ENCODE measurements at regions not wholly inside any gene's neighbourhood (a gene's known extent, or its start where the extent isn't known, plus 50 kb on each side); places are given as distances from the start of the nearest gene placed in this dataset.

DNA sequence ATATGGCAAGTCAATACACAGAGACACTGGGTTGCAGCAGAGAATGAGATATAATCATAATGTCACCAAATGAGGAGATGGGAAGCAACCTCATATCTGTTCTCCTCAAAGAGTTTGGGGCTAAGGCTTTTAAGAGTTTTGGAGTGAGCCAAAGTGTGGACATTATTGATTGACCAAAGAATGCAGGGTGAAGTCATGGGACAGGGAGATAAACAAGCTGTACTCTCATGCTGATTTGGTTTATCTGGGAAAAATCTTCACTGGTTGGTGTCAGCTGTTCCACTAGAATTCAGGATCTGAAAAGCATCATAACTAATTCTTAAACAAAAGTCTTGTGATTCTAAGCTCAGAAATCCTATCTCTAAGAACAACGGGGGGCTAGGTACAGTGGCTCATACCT lies 585.9 kb upstream of the NRP1 start:
- no peaks in the 10 kb centered on the region for H3K9me2 ChIP-seq (ENCODE audit: low read depth, low read length)

GRCh38 chr10:33919244-33919643 lies 584.8 kb upstream of the NRP1 start:
- H3K9me2 ChIP-seq (ENCODE audit: low read depth, low read length) = no peaks in the 10 kb centered on the region
- TF ChIP-seq, protein P1, sequence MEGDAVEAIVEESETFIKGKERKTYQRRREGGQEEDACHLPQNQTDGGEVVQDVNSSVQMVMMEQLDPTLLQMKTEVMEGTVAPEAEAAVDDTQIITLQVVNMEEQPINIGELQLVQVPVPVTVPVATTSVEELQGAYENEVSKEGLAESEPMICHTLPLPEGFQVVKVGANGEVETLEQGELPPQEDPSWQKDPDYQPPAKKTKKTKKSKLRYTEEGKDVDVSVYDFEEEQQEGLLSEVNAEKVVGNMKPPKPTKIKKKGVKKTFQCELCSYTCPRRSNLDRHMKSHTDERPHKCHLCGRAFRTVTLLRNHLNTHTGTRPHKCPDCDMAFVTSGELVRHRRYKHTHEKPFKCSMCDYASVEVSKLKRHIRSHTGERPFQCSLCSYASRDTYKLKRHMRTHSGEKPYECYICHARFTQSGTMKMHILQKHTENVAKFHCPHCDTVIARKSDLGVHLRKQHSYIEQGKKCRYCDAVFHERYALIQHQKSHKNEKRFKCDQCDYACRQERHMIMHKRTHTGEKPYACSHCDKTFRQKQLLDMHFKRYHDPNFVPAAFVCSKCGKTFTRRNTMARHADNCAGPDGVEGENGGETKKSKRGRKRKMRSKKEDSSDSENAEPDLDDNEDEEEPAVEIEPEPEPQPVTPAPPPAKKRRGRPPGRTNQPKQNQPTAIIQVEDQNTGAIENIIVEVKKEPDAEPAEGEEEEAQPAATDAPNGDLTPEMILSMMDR (IDR thresholded peaks at IDR 0.05; ENCODE audit: low read length) = no peak
- TF ChIP-seq EZH2 (IDR thresholded peaks at IDR 0.05; ENCODE audit: borderline replicate concordance, low read length) = no peak
- H4K20me1 ChIP-seq (ENCODE audit: insufficient read depth, low read length) = no peaks in the 10 kb centered on the region
- no peaks in the 10 kb centered on the region for H3K27me3 ChIP-seq (ENCODE audit: insufficient read depth, low read length)
- no peak overlapping the region for H3K9ac ChIP-seq (ENCODE audit: low read length)
- no peaks in the 10 kb centered on the region for H3K36me3 ChIP-seq (ENCODE audit: insufficient read depth, low read length)
- H3K79me2 ChIP-seq (ENCODE audit: insufficient read depth, low read length) = no peaks in the 10 kb centered on the region
- no peak overlapping the region for H3K4me3 ChIP-seq (ENCODE audit: low read depth, low read length, poor library complexity, severe bottlenecking)
- H3K9me3 ChIP-seq (ENCODE audit: low read length) = no peaks in the 10 kb centered on the region
- H3F3A ChIP-seq (ENCODE audit: insufficient read depth, low read length) = no peaks in the 10 kb centered on the region
- no peaks in the 10 kb centered on the region for H3K4me1 ChIP-seq (ENCODE audit: insufficient read depth, low read length, severe bottlenecking)
- H2AFZ ChIP-seq (ENCODE audit: low read length) = no peak overlapping the region
- no peak overlapping the region for H3K27ac ChIP-seq (ENCODE audit: low read depth, low read length, poor library complexity, severe bottlenecking)
- no peak overlapping the region for H3K4me2 ChIP-seq (ENCODE audit: low read length)

More for the DNA sequence above, 585.9 kb upstream of the NRP1 start:
- no peak overlapping the region for H2AFZ ChIP-seq (ENCODE audit: low read length)
- no peaks in the 10 kb centered on the region for H4K20me1 ChIP-seq (ENCODE audit: insufficient read depth, low read length)
- no peaks in the 10 kb centered on the region for H3K27me3 ChIP-seq (ENCODE audit: insufficient read depth, low read length)
- no peak overlapping the region for H3K4me2 ChIP-seq (ENCODE audit: low read length)
- TF ChIP-seq EZH2 (IDR thresholded peaks at IDR 0.05; ENCODE audit: borderline replicate concordance, low read length) = no peak
- TF ChIP-seq, protein P1 (IDR thresholded peaks at IDR 0.05; ENCODE audit: low read length) = no peak
- H3K4me3 ChIP-seq (ENCODE audit: low read depth, low read length, poor library complexity, severe bottlenecking) = no peak overlapping the region
- H3K27ac ChIP-seq (ENCODE audit: low read depth, low read length, poor library complexity, severe bottlenecking) = no peak overlapping the region
- no peaks in the 10 kb centered on the region for H3K9me3 ChIP-seq (ENCODE audit: low read length)
- H3F3A ChIP-seq (ENCODE audit: insufficient read depth, low read length) = no peaks in the 10 kb centered on the region
- no peaks in the 10 kb centered on the region for H3K79me2 ChIP-seq (ENCODE audit: insufficient read depth, low read length)
- no peaks in the 10 kb centered on the region for H3K4me1 ChIP-seq (ENCODE audit: insufficient read depth, low read length, severe bottlenecking)
- no peaks in the 10 kb centered on the region for H3K36me3 ChIP-seq (ENCODE audit: insufficient read depth, low read length)
- no peak overlapping the region for H3K9ac ChIP-seq (ENCODE audit: low read length)

GRCh38 chr10:33917069-33917780 lies 582.8 kb upstream of the NRP1 start:
- no peaks in the 10 kb centered on the region for H3K27me3 ChIP-seq (ENCODE audit: insufficient read depth, low read length)
- no peak overlapping the region for H2AFZ ChIP-seq (ENCODE audit: low read length)
- no peaks in the 10 kb centered on the region for H4K20me1 ChIP-seq (ENCODE audit: insufficient read depth, low read length)
- H3K4me1 ChIP-seq (ENCODE audit: insufficient read depth, low read length, severe bottlenecking) = no peaks in the 10 kb centered on the region
- no peaks in the 10 kb centered on the region for H3K79me2 ChIP-seq (ENCODE audit: insufficient read depth, low read length)
- H3K27ac ChIP-seq (ENCODE audit: low read depth, low read length, poor library complexity, severe bottlenecking) = no peak overlapping the region
- no peak overlapping the region for H3K4me3 ChIP-seq (ENCODE audit: low read depth, low read length, poor library complexity, severe bottlenecking)
- no peaks in the 10 kb centered on the region for H3K9me3 ChIP-seq (ENCODE audit: low read length)
- no peaks in the 10 kb centered on the region for H3F3A ChIP-seq (ENCODE audit: insufficient read depth, low read length)
- H3K36me3 ChIP-seq (ENCODE audit: insufficient read depth, low read length) = no peaks in the 10 kb centered on the region
- no peak overlapping the region for H3K4me2 ChIP-seq (ENCODE audit: low read length)
- no peak overlapping the region for H3K9ac ChIP-seq (ENCODE audit: low read length)
- TF ChIP-seq, protein P1 (IDR thresholded peaks at IDR 0.05; ENCODE audit: low read length) = no peak
- TF ChIP-seq EZH2 (IDR thresholded peaks at IDR 0.05; ENCODE audit: borderline replicate concordance, low read length) = no peak
- no peaks in the 10 kb centered on the region for H3K9me2 ChIP-seq (ENCODE audit: low read depth, low read length)

Data from OCI-LY1 (cell line).